ENCODE measurements at regions not wholly inside any gene's neighbourhood (a gene's known extent, or its start where the extent isn't known, plus 50 kb on each side); places are given as distances from the start of the nearest gene placed in this dataset.
"Not testable (repeated sequence)": the region's sequence is repeated elsewhere in the genome, so short reads cannot be mapped to it uniquely, and the experiment has no call there.

- Histone ChIP-seq H4K20me1 (ENCODE audit: insufficient read depth, low read length) (no peaks in the 10 kb centered on the region), H2AFZ (ENCODE audit: low read depth, low read length) (no peak overlapping the region), H3K4me1 (ENCODE audit: low read length) (no peaks in the 10 kb centered on the region), H3K36me3 (replicated peaks; ENCODE audit: low read depth, low read length) (no peaks in the 10 kb centered on the region), H3K9me3 (ENCODE audit: insufficient read depth, low read length) (no peaks in the 10 kb centered on the region), H3K4me2 (ENCODE audit: low read length) (no peak overlapping the region), H3K79me2 (ENCODE audit: low read length) (no peaks in the 10 kb centered on the region), H3K27ac (ENCODE audit: low read length) (no peak overlapping the region), H3K4me3 (ENCODE audit: low read length) (no peak overlapping the region), H3K27me3 (ENCODE audit: low read depth, low read length) (no peaks in the 10 kb centered on the region), H3K9ac (ENCODE audit: low read length) (no peak overlapping the region)
- TF ChIP-seq CTCF (IDR thresholded peaks at IDR 0.05; ENCODE audit: low read depth, low read length) = no peak
- TF ChIP-seq EZH2phosphoT487 (IDR thresholded peaks at IDR 0.05; ENCODE audit: low read depth) = no peak
Observed at GRCh38 chr7:84895563-84895962, 291.3 kb downstream of the SEMA3D start.

- H3K9me3 ChIP-seq (ENCODE audit: insufficient read depth, low read length); H3K27me3 ChIP-seq (ENCODE audit: low read depth, low read length); H3K27ac ChIP-seq (ENCODE audit: low read length); H3K79me2 ChIP-seq (ENCODE audit: low read length); H3K36me3 ChIP-seq (replicated peaks; ENCODE audit: low read depth, low read length); H2AFZ ChIP-seq (ENCODE audit: low read depth, low read length); H3K4me2 ChIP-seq (ENCODE audit: low read length); H3K4me1 ChIP-seq (ENCODE audit: low read length); H3K9ac ChIP-seq (ENCODE audit: low read length); H4K20me1 ChIP-seq (ENCODE audit: insufficient read depth, low read length); H3K4me3 ChIP-seq (ENCODE audit: low read length): not testable (repeated sequence)
Observed at GRCh38 chr7:84883570-84883969, 303.3 kb downstream of the SEMA3D start.

DNA sequence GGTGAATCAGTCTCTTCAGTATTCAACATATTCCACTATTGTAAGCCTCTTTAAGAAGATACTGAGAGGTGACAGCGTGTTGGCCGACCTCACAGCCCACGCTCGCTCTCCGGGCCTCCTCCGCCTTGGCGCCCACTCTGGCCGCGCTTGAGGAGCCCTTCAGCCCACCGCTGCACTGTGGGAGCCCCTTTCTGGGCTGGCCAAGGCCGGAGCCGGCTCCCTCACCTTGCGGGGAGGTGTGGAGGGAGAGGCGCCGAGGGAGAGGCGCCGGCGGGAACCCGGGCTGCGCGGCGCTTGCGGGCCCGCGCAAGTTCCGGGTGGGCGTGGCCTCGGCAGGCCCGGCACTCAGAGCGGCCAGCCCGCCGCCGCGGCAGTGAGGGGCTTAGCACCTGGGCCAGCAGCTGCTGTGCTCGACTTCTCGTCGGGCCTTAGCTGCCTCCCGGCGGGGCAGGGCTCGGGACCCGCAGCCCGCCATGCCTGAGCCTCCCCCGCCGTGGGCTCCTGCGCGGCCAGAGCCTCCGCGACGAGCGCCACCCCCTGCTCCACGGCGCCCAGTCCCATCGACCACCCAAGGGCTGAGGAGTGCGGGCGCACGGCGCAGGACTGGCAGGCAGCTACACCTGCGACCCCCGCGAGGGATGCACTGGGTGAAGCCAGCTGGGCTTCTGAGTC is 306.4 kb downstream of the SEMA3D start:
- not testable (repeated sequence) for H3K9me3 ChIP-seq (ENCODE audit: insufficient read depth, low read length); H2AFZ ChIP-seq (ENCODE audit: low read depth, low read length); H3K4me1 ChIP-seq (ENCODE audit: low read length); H3K27me3 ChIP-seq (ENCODE audit: low read depth, low read length); H3K9ac ChIP-seq (ENCODE audit: low read length); H3K36me3 ChIP-seq (replicated peaks; ENCODE audit: low read depth, low read length); H3K4me3 ChIP-seq (ENCODE audit: low read length); H3K4me2 ChIP-seq (ENCODE audit: low read length); H3K27ac ChIP-seq (ENCODE audit: low read length); H3K79me2 ChIP-seq (ENCODE audit: low read length); H4K20me1 ChIP-seq (ENCODE audit: insufficient read depth, low read length)

GRCh38 chr7:84879570-84880325 is 307.1 kb downstream of the SEMA3D start:
- H3K79me2 ChIP-seq (ENCODE audit: low read length) = no peaks in the 10 kb centered on the region
- no peaks in the 10 kb centered on the region for H3K36me3 ChIP-seq (replicated peaks; ENCODE audit: low read depth, low read length)
- no peak overlapping the region for H2AFZ ChIP-seq (ENCODE audit: low read depth, low read length)
- H4K20me1 ChIP-seq (ENCODE audit: insufficient read depth, low read length) = no peaks in the 10 kb centered on the region
- H3K4me1 ChIP-seq (ENCODE audit: low read length) = no peaks in the 10 kb centered on the region
- H3K4me2 ChIP-seq (ENCODE audit: low read length) = no peak overlapping the region
- H3K9me3 ChIP-seq (ENCODE audit: insufficient read depth, low read length) = no peaks in the 10 kb centered on the region
- TF ChIP-seq EZH2phosphoT487 (IDR thresholded peaks at IDR 0.05; ENCODE audit: low read depth) = no peak
- no peak for TF ChIP-seq CTCF (IDR thresholded peaks at IDR 0.05; ENCODE audit: low read depth, low read length)
- no peak overlapping the region for H3K27ac ChIP-seq (ENCODE audit: low read length)
- no peak overlapping the region for H3K4me3 ChIP-seq (ENCODE audit: low read length)
- no peaks in the 10 kb centered on the region for H3K27me3 ChIP-seq (ENCODE audit: low read depth, low read length)
- H3K9ac ChIP-seq (ENCODE audit: low read length) = no peak overlapping the region

GRCh38 chr7:84877943-84878570 is 308.8 kb downstream of the SEMA3D start:
- no peak overlapping the region for H3K4me2 ChIP-seq (ENCODE audit: low read length)
- no peak overlapping the region for H3K27ac ChIP-seq (ENCODE audit: low read length)
- H3K4me1 ChIP-seq (ENCODE audit: low read length) = no peaks in the 10 kb centered on the region
- no peak overlapping the region for H2AFZ ChIP-seq (ENCODE audit: low read depth, low read length)
- H3K4me3 ChIP-seq (ENCODE audit: low read length) = no peak overlapping the region
- H3K36me3 ChIP-seq (replicated peaks; ENCODE audit: low read depth, low read length) = no peaks in the 10 kb centered on the region
- no peak overlapping the region for H3K9ac ChIP-seq (ENCODE audit: low read length)
- H3K27me3 ChIP-seq (ENCODE audit: low read depth, low read length) = no peaks in the 10 kb centered on the region
- no peaks in the 10 kb centered on the region for H3K9me3 ChIP-seq (ENCODE audit: insufficient read depth, low read length)
- H3K79me2 ChIP-seq (ENCODE audit: low read length) = no peaks in the 10 kb centered on the region
- TF ChIP-seq CTCF (IDR thresholded peaks at IDR 0.05; ENCODE audit: low read depth, low read length) = no peak
- TF ChIP-seq EZH2phosphoT487 (IDR thresholded peaks at IDR 0.05; ENCODE audit: low read depth) = no peak
- no peaks in the 10 kb centered on the region for H4K20me1 ChIP-seq (ENCODE audit: insufficient read depth, low read length)

Measured in OCI-LY3 (cell line).